CMK (cell line): ENCODE measurements at regions not wholly inside any gene's neighbourhood (a gene's known extent, or its start where the extent isn't known, plus 50 kb on each side); places are given as distances from the start of the nearest gene placed in this dataset.

Source experiments
- DNase-seq: peaks from one replicate; pipeline ENCODE4 v3.0.0-alpha.2; 2010; ENCODE audit warnings: low read depth

DNA sequence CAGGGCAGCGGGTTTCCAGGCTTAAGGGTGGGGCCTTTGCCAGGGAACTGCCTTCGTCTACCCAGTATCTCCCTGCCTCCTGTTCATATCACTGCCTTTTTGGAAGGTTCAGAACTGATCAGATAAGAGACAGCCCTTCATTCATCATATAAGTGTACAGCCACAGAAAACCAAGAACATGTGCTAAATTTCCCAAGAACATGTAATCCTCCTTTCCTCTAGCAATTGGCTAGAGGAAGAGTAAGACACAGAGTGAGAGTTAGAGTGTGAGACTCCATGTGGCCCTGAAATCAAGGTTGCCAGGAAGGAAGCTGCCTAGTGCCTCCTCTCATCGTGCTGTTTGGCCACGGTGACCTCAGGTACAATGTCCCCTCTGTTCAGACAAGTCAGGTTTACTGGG is 770.9 kb downstream of the TNS3 start:
- DNase-seq: no peak

DNA sequence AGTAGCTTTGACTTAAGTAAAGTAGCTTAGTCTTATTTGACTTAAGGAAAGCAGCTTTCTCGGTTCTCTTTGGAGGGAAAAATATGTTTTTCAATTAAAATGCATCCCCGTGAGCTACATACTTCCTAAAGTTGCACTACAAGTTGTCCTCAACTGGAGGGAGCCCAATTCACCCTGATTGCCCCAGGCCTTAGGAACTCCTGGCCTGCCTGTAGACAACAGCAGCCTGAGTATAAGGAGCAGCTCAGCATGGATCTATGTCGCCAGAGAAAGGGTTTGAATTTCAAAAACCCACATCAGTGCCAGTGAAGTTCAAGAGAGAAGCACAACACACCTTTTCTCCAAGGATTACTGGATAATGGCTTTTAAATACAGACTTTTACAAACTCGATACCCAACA is 772.0 kb downstream of the TNS3 start:
- DNase-seq: no peak

DNA sequence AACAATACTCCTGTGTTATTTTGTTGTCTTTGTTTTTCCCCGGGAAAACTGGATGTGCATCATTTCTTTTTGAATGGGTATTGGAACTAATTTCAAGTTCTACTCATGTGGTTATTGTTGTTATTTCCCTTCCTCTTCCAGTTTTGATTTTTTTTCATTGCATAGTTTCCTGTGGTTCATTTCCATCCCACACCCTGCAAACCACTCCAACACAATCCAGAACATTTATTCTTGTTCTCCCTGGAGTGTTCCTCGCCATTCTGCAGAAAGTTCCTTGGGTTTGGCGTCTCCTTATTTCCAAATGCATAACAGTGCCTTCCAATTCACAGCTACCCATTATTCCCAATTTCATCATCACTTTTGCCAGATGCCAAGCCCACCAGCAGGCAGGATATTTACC is 775.1 kb downstream of the TNS3 start:
- no peak for DNase-seq

DNA sequence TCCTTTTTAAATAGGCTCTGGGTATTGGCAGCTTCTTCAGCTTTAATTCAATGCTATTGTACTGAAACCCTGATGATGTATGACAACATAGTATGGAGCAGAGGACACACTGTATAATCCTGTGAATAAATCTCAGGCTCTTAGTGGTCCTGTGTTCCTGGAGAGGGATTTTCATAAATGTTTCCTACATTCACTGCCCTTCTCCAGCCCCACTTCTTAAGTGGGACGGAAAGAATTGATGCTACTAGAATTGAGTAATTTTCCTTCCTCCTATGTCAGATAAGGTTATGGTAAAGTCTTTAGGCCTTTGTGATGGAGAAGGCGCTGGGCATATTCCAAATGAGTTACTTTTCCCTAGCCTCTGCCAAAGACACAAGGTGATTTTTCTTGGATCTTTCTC is 779.4 kb downstream of the TNS3 start:
- DNase-seq: no peak

DNA sequence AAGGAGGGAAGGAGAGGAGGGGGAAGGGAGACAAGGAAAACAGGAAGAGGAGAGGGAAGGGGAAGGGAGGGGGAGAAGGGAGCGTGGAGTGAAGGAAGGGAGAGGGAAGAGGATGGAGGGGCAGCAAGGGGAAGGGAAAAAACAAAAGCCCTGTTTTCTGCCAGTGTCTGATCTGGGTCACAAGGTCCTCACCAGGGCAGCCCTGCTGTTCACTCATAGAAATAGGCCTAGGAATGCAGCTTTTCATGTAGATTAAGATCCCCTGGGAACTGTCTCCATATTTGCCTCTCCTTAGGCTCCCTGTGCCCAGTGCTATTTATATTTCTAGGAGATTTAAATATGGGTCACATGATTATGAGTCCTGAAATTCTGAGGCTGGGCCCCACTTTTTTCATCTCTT is 790.7 kb downstream of the TNS3 start:
- DNase-seq: no peak

DNA sequence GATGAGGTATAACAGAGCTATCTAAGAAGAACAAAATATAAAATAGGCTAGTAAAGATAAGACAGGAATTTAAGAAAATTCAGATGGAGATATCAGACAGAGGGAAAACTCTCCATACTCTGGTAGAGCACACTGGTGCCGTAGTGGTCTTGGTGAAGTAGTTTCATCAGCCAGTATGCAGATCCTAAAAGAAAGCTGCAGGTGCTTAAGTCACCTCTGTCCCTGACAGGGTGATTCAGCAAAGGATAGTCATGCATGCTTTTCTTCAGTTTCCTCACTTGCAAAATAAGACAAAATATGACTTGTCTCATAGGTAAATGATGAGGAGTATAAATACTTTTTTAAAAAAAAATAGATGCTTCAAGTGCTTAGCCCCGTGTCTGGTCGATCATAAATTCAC is 794.9 kb downstream of the TNS3 start:
- DNase-seq: no peak

DNA sequence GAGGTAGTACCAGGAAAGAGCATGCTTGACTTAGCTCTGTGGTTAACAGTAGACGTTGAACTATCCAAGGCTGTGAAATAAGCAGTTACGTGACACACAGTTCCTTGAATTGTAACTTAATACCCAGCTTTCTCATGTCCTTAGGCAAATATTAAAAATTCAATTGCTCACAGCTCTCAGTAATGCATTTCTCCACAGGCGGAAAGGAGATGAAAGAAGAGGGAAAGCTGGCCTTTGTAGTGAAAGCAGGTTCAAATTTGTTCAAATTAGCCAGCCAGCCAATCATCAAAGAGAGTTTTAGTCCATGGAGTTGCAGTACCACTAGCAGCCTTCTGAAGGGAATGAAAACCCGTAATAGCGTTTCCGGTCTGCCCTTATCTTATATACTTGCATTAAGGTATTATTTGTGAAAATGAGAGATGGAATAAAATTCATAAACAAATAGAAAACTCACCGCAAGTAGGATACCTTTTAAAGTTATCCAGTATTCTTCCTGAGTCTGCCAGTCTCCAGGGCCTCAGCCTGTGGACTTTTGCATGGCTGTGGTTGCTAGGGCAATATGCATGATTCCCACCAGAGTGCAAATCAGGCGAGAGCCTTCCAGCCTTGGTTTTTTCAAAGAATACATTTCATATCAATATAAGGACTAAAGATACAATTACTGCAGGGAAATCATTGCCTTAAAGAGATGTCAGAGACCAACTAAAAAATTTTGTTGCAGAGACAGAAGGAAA is 795.5 kb downstream of the TNS3 start:
- DNase-seq: no peak

DNA sequence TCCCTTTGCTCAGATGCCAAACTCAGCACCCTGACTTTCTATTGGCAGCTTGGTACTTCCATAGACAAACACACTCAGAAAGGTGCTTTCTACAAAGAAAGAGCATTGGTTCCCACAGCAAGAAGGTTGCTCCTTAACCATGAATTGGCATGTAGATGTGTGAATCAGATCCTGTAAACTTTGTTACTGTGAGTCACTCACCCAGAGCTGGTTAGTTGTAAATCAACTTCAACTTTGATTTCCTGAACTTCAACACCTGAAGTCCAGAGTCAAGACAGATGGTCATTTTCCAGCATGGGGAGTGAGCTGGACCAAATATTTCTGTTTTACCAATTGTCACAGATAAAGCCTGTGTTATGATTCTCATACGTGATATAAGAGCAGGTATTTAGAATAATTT is 797.2 kb downstream of the TNS3 start:
- no peak for DNase-seq

DNA sequence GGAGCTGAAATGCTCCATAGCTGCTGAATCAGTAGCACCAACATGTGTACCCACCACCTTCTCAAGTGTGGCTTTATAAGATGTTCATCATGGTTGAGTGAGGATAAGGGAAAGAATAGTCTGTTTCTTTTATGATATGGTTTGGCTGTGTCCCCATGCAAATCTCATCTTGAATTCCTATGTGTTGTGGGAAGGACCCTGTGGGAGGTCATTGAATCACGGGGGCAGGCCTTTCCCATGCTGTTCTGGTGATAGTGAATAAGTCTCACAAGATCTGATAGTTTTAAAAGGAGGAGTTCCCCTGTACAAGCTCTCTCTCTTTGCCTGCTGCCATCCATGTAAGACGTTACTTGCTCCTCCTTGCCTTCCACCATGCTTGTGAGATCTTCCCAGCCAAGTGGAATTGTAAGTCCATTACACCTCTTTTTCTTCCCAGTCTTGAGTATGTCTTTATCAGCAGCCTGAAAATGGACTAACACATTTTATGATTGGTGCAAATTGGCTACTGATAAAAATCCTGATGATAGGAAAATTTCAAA is 799.9 kb downstream of the TNS3 start:
- DNase-seq: no peak

DNA sequence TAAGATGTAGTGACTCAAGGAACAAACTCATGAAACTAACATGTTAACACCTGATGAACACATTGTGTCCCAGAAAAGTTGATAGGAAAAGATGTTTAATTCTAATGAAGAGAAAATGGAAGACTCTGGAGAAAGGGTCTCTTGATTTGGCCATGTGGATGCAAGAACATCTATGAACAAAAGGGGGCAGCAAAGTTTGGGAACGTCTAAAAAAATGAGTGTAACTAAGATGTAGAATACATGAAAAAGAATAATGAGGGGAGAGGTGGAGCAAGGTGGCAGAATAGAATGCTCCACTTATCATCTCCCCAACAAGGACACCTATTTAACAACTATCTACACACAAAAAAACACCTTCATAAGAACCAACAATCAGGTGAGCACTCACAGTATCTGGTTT is 805.1 kb downstream of the TNS3 start:
- no peak for DNase-seq

DNA sequence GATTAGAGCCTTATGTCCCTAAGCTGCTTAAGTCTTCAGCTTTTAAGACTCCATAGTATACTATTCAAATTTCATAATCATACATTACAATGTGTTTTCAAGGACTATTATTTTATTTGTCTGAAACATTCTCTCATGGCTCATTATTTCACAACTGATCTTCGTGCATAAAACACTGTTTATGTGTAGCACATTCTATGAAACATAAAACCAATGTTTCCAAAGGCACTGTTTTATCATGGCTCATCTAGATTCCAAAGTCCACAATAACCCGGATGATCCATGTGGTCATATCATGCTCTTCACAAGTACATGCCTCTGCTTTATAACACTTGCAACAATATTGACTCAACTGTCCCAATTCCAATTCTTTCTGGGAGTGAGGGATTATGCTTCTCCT is 806.1 kb downstream of the TNS3 start:
- DNase-seq: no peak

DNA sequence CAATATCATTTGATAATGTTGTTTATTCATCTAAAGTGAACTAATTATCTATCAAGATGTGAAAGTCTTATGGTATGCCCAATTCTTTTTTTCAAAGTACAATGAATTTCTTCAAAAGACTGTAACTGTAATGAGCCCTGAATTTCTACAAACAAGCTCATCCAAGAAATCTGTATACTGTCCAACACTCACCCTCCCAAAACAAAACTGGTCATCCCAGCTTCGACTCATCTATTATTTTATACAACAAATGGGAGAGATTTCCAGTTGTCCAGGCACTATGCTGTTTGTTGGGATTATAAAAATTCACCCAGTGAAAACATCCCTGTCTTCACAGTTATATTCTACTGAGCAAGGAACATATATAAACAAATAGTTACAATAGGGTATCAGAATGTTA is 806.9 kb downstream of the TNS3 start:
- no peak for DNase-seq

DNA sequence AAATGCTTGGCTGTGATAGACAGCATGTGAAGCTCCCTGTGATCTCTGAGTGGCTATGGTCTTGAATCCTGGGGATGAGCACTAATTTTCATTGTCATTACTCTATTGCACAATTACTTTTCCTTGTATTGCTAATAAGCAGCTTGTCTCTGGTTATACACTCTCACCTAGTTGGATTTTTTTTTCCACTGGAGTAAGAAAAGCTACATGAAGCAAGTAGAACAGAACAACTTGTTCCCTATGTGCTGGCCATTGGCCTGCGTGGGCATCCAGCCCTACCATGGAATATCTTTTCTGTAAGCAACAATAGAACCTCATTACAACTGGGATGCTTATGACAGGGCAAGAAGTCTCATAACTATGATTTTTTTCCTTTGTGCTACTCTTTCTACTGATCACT is 807.4 kb downstream of the TNS3 start:
- DNase-seq: no peak

DNA sequence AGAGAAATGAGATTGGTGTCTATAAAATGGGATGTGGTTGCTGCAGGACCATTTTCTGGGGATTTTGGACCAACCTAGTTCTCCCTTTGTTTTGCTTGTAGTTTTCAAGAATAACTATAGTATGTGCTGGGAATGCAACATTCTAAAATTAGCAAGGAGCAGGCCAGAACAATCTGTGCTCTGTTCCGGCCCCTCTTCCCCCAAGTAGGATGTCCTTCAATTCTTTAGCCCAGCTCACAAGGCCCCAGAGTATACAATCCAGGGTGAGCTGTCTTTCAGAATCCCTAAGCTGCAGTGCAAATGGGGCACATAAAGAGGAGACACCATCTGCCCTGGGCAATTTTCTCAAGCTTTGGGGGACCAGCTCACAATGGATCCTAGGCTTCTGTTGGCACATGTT is 809.1 kb downstream of the TNS3 start:
- DNase-seq: no peak

DNA sequence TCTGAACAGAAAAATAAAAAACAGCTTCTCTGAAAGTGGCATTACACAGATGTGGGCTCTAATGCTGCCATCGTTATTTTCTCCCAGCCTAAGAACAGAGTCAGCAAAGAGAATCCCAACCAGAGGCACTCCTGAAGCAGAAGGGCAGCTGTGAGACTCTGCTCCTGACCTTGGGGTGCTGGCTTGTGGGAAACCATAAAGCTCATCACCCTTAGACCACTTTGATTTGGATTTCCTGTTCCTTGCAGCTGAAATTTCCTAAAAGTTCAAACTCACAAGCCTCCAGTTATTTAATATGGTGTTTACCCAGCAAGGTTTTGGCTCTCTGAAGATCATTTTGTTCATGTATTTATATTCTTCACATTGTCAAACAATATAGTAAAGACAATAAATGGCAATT is 814.8 kb downstream of the TNS3 start:
- DNase-seq: no peak

DNA sequence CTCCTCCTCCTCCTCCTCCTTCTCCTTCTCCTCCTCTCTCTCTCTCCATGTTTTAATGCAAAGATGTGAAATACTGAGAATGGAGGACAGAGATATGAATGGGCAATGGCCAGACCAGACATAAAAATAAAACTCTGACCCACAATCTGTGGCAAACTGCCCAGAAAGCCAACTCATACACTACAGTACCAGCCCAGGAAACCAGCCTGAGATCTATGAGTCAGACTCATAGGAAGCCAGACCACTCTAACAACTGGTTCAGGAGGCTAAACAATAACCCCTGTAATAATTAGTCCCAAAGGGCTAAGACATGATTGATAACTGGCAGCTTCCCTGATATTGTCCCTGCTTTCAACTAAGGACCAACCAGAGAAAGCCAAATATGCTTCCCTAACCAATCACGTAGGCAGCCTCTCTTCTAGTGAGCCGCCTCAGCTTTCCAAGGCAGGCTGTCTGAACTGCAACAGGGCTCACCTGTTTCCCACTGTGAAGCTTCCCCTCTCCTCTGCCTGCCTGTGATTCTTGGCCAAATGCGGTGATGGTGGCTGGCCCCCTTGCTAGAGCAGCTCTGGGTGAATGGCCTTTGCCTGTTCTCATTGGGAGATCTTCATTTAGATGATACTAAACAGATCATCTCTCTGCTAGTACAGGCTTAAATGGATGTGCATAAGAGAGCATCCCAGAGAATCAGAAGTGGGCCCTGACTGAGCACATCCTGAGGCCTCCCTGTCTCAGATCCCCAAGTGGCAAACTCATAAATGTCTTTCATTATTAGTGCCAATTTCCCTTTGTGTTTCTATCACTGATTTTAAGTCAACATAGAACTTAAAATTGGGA is 817.6 kb downstream of the TNS3 start:
- DNase-seq: no peak

DNA sequence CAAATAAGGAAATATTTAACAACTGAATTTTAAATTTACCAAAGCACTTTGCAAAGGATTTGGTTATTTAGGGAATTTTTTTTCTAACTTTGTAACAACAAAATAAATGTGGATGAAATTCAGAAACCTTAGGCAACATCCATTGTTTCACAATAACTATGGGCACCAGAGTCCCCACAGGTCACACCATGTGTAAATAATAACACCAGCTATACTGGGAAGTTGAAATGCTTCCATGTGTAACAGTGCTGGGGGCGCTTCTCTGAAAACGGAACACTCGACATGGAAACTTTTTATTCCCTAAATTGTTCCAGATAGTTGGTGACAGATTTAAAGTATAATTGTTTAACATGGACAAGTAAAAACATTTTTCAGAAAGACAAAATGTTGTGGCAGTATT is 818.6 kb downstream of the TNS3 start:
- DNase-seq: no peak

DNA sequence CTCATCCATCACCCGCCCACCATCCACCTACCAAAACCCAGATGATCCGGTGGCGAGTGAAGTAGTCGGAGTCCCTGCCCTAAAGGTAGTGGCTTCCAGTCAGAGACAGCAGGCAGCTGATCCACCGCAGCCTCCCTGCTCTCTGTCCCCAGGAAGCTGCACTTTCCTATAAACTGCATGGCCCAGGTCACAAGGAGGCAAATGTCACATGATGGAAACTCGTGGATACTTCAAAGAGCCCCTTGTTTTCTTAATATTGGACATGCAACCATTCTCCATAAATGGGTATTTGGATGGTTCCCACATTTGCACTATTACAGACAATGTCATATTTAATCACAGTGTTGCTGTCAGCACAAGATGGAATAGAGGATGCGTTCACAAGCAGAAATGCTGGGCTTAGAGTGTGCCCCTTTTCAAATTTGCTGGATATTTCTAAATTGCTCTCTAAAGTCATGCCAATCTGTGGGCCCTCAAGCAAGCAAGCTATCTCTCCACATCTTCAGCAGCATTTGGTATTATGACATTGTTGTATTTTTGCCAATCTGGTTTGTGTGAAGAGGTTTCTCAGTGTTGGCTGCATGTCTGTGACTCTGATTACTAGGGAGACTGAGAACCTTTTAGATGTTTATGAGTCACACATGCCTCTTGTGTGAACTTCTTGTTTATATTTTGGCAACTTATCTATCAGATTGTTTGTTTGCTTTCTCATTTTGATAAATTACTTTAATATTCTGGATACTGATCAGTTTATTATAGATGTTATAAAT is 822.0 kb downstream of the TNS3 start:
- no peak for DNase-seq

DNA sequence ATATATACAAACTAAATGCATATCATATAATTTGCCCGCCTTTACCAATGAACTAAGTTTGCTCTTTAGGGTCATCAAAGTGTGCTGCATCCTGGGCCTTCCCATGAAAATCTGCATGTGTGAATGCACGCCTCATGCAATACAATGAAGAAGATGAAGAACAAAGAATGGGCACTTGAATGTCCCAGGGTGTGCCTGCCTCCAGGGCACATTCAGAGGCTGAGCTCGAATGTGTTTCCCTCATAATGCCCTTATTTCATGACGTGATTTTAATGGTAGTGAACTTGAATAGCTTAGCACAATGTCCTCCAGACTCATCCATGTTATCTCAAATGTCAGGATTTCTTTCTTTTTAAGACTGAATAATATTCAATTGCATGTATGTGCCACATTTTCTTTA is 824.9 kb downstream of the TNS3 start:
- no peak for DNase-seq

DNA sequence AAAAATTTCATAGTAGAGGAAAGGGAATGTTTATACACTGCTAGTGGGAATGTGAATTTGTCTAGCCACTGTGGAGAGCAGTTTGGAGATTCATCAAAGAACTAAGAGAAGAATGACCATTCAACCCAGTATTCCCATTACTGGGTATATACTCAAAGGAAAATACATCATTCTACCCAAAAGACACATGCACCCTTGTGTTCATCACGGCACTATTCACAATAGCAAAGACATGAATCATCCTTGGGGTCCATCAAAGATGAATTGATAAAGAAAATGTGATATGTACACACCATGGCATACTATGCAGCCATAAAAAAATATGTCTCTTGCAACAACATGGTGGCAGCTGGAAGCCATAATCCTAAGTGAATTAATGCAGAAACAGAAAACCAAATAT is 825.7 kb downstream of the TNS3 start:
- no peak for DNase-seq

DNA sequence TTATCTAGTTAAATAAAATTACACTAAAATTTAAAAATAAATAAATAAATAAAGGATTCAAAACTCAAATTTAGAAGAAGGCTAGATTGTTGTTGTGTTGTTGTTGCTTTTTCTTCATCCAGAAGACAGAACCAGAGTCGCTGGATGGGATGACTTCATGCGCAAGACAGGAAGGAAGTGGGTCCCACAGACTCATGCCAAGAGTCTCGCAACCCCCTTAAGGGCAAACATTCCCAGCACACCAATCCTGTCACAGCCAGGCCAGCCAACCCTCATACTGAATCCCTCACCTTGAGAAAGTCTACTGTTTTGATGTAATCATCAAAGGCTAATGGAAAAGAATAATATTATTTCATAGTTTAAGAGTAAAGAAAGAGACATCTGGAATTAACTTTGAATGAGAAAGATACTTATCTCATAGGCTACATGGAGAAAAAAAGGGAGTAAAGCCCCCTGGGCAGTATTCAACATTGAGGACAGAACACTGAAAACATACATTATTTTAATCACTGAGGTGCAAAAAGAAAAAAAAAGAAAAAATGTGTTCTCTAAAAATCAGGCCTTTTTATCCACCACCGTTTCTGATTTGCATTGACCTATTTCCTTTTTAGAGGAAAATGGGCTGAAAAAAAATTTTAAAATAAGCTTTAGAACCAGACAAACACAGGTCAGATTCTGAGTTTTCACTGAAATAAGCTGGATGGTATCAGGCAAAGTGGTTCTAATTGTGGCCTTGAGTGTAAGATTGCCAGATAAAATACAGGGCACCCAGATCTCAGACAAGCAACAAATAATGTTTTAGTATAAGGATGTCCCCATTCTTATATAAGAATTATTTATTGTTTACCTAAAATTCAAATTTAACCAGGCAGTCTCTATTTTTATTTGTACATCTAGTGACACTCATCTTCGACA is 826.5 kb downstream of the TNS3 start:
- DNase-seq: no peak
